Peyer's patch (tissue), 4 donors: ENCODE measurements at regions not wholly inside any gene's neighbourhood (a gene's known extent, or its start where the extent isn't known, plus 50 kb on each side); places are given as distances from the start of the nearest gene placed in this dataset.

Experiments used
- POLR2A ChIP-seq, 2 donors: fragments of 450-650 bp; IDR thresholded peaks; one replicate each; pipeline ENCODE4 v1.5.1; 2017; ENCODE audit warnings: antibody characterized with exemption in 2 of 2, mild to moderate bottlenecking in 2 of 2, moderate library complexity in 2 of 2
- TF ChIP-seq, protein P1 (sequence below), 6 experiments: fragments of 450-650 bp in 4 of 6; fragments of 200-600 bp in 2 of 6; sonication (generic) in 1 of 6; IDR thresholded peaks; one replicate each; pipeline ENCODE4 v1.5.1; 2017 to 2019; ENCODE audit warnings: antibody characterized with exemption in 6 of 6, mild to moderate bottlenecking in 3 of 6, moderate library complexity in 1 of 6

GRCh38 chr6:27747637-27748036 is 164.6 kb downstream of the OR2B2 start:
- TF ChIP-seq, protein P1, sequence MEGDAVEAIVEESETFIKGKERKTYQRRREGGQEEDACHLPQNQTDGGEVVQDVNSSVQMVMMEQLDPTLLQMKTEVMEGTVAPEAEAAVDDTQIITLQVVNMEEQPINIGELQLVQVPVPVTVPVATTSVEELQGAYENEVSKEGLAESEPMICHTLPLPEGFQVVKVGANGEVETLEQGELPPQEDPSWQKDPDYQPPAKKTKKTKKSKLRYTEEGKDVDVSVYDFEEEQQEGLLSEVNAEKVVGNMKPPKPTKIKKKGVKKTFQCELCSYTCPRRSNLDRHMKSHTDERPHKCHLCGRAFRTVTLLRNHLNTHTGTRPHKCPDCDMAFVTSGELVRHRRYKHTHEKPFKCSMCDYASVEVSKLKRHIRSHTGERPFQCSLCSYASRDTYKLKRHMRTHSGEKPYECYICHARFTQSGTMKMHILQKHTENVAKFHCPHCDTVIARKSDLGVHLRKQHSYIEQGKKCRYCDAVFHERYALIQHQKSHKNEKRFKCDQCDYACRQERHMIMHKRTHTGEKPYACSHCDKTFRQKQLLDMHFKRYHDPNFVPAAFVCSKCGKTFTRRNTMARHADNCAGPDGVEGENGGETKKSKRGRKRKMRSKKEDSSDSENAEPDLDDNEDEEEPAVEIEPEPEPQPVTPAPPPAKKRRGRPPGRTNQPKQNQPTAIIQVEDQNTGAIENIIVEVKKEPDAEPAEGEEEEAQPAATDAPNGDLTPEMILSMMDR (IDR thresholded peaks at IDR 0.05) = no peak
- no peak for TF ChIP-seq POLR2A (IDR thresholded peaks at IDR 0.05)
